H1 (cell line): ENCODE measurements at regions not wholly inside any gene's neighbourhood (a gene's known extent, or its start where the extent isn't known, plus 50 kb on each side); places are given as distances from the start of the nearest gene placed in this dataset.

ENCODE experiments used
- BACH1 ChIP-seq: IDR thresholded peaks from 2 replicates; pipeline ENCODE4 v1.6.1; 2012; ENCODE audit warnings: low read length, improper control_type of control experiment
- CHD2 ChIP-seq: IDR thresholded peaks from 2 replicates; pipeline ENCODE4 v1.6.1; 2012; ENCODE audit warnings: low read length, improper control_type of control experiment
- CTCF ChIP-seq, 3 experiments: IDR thresholded peaks; 1 replicate in 2 of 3; 2 replicates in 1 of 3; pipeline versions ENCODE4 v1.5.1 to v1.6.1; 2011; ENCODE audit warnings: low read length in 3 of 3, mild to moderate bottlenecking in 3 of 3, inconsistent platforms in 2 of 3, low read depth in 1 of 3, moderate library complexity in 1 of 3; ENCODE audit not compliant: insufficient read depth in 1 of 3; ENCODE audit errors: control extremely low read depth in 1 of 3
- JUN ChIP-seq: IDR thresholded peaks from 2 replicates; pipeline ENCODE4 v1.6.1; 2011; ENCODE audit warnings: low read depth, mild to moderate bottlenecking, improper control_type of control experiment, low read length
- KDM5A ChIP-seq: fragments of 200-600 bp; IDR thresholded peaks from 2 replicates; pipeline ENCODE4 v1.7.1; 2012; ENCODE audit warnings: mild to moderate bottlenecking, low read length, inconsistent platforms, mixed read lengths
- PHF8 ChIP-seq: fragments of 200-600 bp; sonication (generic); conservative IDR thresholded peaks from 2 replicates; pipeline ENCODE4 v1.7.1; 2012; ENCODE audit warnings: low read depth, mild to moderate bottlenecking, inconsistent platforms, low read length, moderate library complexity
- RNF2 ChIP-seq: fragments of 200-900, 300-1000 bp; sonication (generic); IDR thresholded peaks from 2 replicates; pipeline ENCODE4 v1.7.1; 2016; ENCODE audit warnings: borderline replicate concordance, low read depth, mild to moderate bottlenecking, antibody characterized with exemption, low read length; ENCODE audit not compliant: poor library complexity, severe bottlenecking; ENCODE audit errors: missing control alignments
- SP2 ChIP-seq: IDR thresholded peaks from 2 replicates; pipeline ENCODE4 v1.6.1; 2012; ENCODE audit warnings: mild to moderate bottlenecking, low read length, inconsistent platforms

GRCh38 chr1:5147806-5148205 lies 493.4 kb downstream of the AJAP1 start:
- no peak for TF ChIP-seq CHD2
- TF ChIP-seq CTCF (IDR thresholded peaks at IDR 0.05; ENCODE audit: control extremely low read depth in 1 of 3, insufficient read depth in 1 of 3, low read depth in 1 of 3, low read length in 3 of 3), result no peak
- no peak for TF ChIP-seq SP2
- no peak for TF ChIP-seq JUN
- no peak for TF ChIP-seq KDM5A
- no peak for TF ChIP-seq BACH1
- TF ChIP-seq RNF2, result no peak
- TF ChIP-seq PHF8, result no peak
